Loucy (cell line): ENCODE measurements at regions not wholly inside any gene's neighbourhood (a gene's known extent, or its start where the extent isn't known, plus 50 kb on each side); places are given as distances from the start of the nearest gene placed in this dataset.

Source experiments
- H2AFZ ChIP-seq: fragments of 200-600 bp; sonication (generic); 2 replicates; pipeline ENCODE4 v1.6.0; 2016; ENCODE audit warnings: antibody characterized with exemption, mild to moderate bottlenecking, low read length, moderate library complexity
- H3F3A ChIP-seq: fragments of 200-600 bp; 2 replicates; pipeline ENCODE4 v1.6.0; 2016; ENCODE audit warnings: antibody characterized with exemption, low read depth, mild to moderate bottlenecking
- H3K27me3 ChIP-seq: fragments of 200-600 bp; sonication (generic); 2 replicates; pipeline ENCODE4 v1.6.1; 2014; ENCODE audit warnings: low read length, mild to moderate bottlenecking; ENCODE audit not compliant: insufficient read depth, poor library complexity, severe bottlenecking
- H3K36me3 ChIP-seq: fragments of 200-600 bp; sonication (generic); 2 replicates; pipeline ENCODE4 v1.6.1; 2016; ENCODE audit warnings: low read length; ENCODE audit not compliant: insufficient read depth
- H3K4me1 ChIP-seq: fragments of 200-600 bp; sonication (generic); 2 replicates; pipeline ENCODE4 v1.5.1; 2014; ENCODE audit warnings: low read length, mild to moderate bottlenecking; ENCODE audit not compliant: insufficient read depth, poor library complexity, severe bottlenecking
- H3K4me2 ChIP-seq: fragments of 200-600 bp; sonication (generic); 2 replicates; pipeline ENCODE4 v1.6.0; 2014; ENCODE audit warnings: antibody characterized with exemption, low read length, low read depth, mild to moderate bottlenecking; ENCODE audit not compliant: poor library complexity, severe bottlenecking
- H3K4me3 ChIP-seq: fragments of 200-600 bp; sonication (generic); 2 replicates; pipeline ENCODE4 v1.5.1; 2014; ENCODE audit warnings: low read length, mild to moderate bottlenecking, mixed read lengths; ENCODE audit not compliant: poor library complexity, severe bottlenecking
- H3K79me2 ChIP-seq: fragments of 200-600 bp; sonication (generic); 2 replicates; pipeline ENCODE4 v1.6.1; 2014; ENCODE audit warnings: low read length; ENCODE audit not compliant: insufficient read depth
- H3K9ac ChIP-seq: fragments of 200-600 bp; sonication (generic); 2 replicates; pipeline ENCODE4 v1.6.0; 2014; ENCODE audit warnings: mild to moderate bottlenecking, low read depth, low read length, moderate library complexity; ENCODE audit not compliant: poor library complexity, severe bottlenecking
- H3K9me2 ChIP-seq: fragments of 200-600 bp; sonication (generic); replicated peaks from 2 replicates; pipeline ENCODE4 v1.6.1; 2016; ENCODE audit warnings: low read depth, low read length, mixed read lengths
- H3K9me3 ChIP-seq: fragments of 200-600 bp; sonication (generic); 2 replicates; pipeline ENCODE4 v1.6.1; 2014; ENCODE audit warnings: mild to moderate bottlenecking, antibody characterized with exemption, low read length, low read depth; ENCODE audit not compliant: insufficient read depth
- H4K20me1 ChIP-seq: fragments of 200-600 bp; sonication (generic); 2 replicates; pipeline ENCODE4 v1.6.0; 2014; ENCODE audit warnings: antibody characterized with exemption, low read length, mild to moderate bottlenecking; ENCODE audit not compliant: insufficient read depth, poor library complexity, severe bottlenecking
- CTCF ChIP-seq: fragments of 200-600 bp; sonication (generic); conservative IDR thresholded peaks from 2 replicates; pipeline ENCODE4 v1.5.1; 2014; ENCODE audit warnings: mild to moderate bottlenecking, antibody characterized with exemption, low read length
- EZH2phosphoT487 ChIP-seq: fragments of 200-600 bp; IDR thresholded peaks from 2 replicates; pipeline ENCODE4 v1.6.1; 2018; ENCODE audit warnings: antibody characterized with exemption, mild to moderate bottlenecking, moderate library complexity, borderline replicate concordance

DNA sequence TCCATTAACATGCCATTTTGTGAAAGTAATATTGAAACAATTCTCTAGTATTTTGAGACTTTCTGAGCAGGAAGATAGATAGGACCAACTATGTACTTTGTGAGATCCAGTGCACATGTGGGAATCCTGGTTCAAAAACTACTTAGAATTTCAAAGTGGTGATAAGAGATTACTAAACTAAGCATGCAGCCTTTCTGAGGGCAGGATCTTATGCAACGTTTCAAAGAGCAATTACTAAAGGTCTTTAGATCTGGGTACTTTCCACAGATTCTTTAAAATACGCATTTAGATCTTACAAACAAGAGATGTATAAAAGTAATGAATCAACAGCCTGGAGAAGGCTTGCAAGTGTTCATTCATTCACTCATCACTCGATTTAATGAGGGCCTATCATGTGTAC lies 124.4 kb upstream of the TRIB2 start:
- no peaks in the 10 kb centered on the region for H3K9me3 ChIP-seq
- peaks cover 7% of the 10 kb centered on the region for H3K4me1 ChIP-seq
- H3K27me3 ChIP-seq = no peaks in the 10 kb centered on the region
- H3K4me2 ChIP-seq = no peak overlapping the region
- no peak overlapping the region for H3K4me3 ChIP-seq
- no peak for TF ChIP-seq CTCF
- TF ChIP-seq EZH2phosphoT487 = no peak
- no peak overlapping the region for H3K9ac ChIP-seq
- no peaks in the 10 kb centered on the region for H3K36me3 ChIP-seq
- H4K20me1 ChIP-seq = no peaks in the 10 kb centered on the region
- H3F3A ChIP-seq = no peaks in the 10 kb centered on the region
- H3K9me2 ChIP-seq = no peaks in the 10 kb centered on the region
- H3K79me2 ChIP-seq = no peaks in the 10 kb centered on the region
- H2AFZ ChIP-seq = no peak overlapping the region

- Histone ChIP-seq H3K4me2 (no peak overlapping the region), H3K4me3 (no peak overlapping the region), H2AFZ (no peak overlapping the region), H3K36me3 (no peaks in the 10 kb centered on the region), H3K4me1 (no peaks in the 10 kb centered on the region), H3K9me2 (no peaks in the 10 kb centered on the region), H3F3A (no peaks in the 10 kb centered on the region), H3K9ac (no peak overlapping the region), H4K20me1 (no peaks in the 10 kb centered on the region), H3K79me2 (no peaks in the 10 kb centered on the region), H3K9me3 (no peaks in the 10 kb centered on the region), H3K27me3 (no peaks in the 10 kb centered on the region)
- TF ChIP-seq CTCF (no peak), EZH2phosphoT487 (no peak)
Measured at GRCh38 chr2:12594590-12594989, 122.1 kb upstream of the TRIB2 start.

DNA sequence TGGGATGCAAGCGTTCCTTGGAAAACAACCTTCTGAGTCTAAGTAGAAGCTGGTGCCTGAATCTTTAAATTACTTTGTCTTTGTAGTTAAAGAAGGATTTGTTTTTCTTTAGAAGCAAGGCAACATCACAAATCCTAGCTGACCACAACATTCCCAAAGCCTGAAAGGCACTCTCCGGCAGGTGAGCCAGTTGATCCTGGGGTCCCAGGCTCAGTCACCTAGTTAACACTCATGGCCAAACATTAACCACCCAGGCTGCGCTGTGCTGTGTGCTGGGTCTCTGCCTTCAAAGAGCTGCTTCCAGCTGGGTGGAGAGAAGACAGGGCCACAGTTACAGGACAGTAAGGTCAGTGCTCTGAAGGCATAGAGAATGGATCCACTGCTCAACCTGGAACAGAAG lies 120.0 kb upstream of the TRIB2 start:
- H3K9ac ChIP-seq = no peak overlapping the region
- no peaks in the 10 kb centered on the region for H3K27me3 ChIP-seq
- no peaks in the 10 kb centered on the region for H3K9me3 ChIP-seq
- no peaks in the 10 kb centered on the region for H3K4me1 ChIP-seq
- H3K36me3 ChIP-seq = no peaks in the 10 kb centered on the region
- H3F3A ChIP-seq = no peaks in the 10 kb centered on the region
- no peaks in the 10 kb centered on the region for H3K9me2 ChIP-seq
- no peaks in the 10 kb centered on the region for H3K79me2 ChIP-seq
- H4K20me1 ChIP-seq = no peaks in the 10 kb centered on the region
- TF ChIP-seq EZH2phosphoT487 (no peak), CTCF (no peak)
- no peak overlapping the region for H3K4me3 ChIP-seq
- no peak overlapping the region for H2AFZ ChIP-seq
- no peak overlapping the region for H3K4me2 ChIP-seq
